Frontal cortex (tissue), 3 donors: ENCODE measurements at regions not wholly inside any gene's neighbourhood (a gene's known extent, or its start where the extent isn't known, plus 50 kb on each side); places are given as distances from the start of the nearest gene placed in this dataset.
"Not testable (repeated sequence)": the region's sequence is repeated elsewhere in the genome, so short reads cannot be mapped to it uniquely, and the experiment has no call there.

Source experiments
- DNase-seq, 2 donors: peaks; one replicate each; pipeline ENCODE4 v3.0.0; 2012; ENCODE audit warnings: low spot score in 2 of 2
- FAIRE-seq: peaks from 2 replicates; lab custom pipeline; 2012; peaks lifted over from hg19 to GRCh38; lab: Jason Lieb, UNC
- donor health status: control.
- donor health status: control.
- donor health status: control.

DNA sequence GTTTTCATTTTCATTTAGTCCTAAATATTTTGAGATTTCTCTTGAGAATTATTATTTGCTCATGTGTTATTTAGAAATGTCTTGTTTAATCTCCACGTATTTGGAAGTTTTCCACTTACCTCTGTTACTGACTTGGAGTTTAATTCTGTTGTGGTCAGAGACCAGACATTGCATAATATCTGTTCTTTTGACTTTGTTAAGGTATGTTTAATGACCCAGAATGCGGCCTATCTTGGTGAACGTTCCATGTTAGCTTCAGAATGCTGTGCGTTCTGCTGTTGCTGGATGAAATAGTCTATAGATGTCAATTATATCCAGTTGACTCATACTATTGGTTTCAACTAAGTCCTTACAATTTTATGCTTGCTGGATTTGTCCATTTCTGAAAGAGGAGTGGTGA, 325.3 kb upstream of the TARS1 start:
- DNase-seq (no peak), FAIRE-seq (no peak)

DNA sequence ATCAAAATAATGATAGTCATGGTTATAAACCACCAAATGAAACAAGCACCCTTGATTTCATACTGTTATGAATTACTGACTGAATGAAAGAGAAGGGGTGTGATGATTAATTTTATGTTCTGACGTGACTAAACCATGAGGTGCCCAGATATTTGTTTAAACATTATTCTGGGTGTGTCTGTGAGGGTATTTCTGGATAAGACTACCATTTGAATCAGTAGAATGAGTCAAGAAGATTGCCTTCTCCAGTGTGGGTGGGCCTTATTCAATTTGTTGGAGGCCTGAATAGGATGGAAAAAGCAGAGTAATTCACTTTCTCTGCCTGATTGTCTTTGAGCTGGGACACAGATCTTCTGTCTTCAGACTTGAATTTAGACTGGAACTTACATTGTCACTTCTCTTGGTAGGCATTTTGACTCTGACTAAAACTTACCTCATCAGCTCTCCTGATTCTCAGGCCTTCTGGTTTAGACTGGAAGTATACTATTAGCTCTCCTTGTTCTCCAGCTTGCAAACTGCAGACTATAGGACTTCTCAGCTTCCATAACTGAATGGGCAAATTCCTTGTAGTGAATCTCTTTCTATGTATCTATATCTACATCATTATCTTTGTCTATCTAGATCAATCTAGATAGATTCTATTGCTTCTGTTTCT, 321.9 kb upstream of the TARS1 start:
- no peak for FAIRE-seq

DNA sequence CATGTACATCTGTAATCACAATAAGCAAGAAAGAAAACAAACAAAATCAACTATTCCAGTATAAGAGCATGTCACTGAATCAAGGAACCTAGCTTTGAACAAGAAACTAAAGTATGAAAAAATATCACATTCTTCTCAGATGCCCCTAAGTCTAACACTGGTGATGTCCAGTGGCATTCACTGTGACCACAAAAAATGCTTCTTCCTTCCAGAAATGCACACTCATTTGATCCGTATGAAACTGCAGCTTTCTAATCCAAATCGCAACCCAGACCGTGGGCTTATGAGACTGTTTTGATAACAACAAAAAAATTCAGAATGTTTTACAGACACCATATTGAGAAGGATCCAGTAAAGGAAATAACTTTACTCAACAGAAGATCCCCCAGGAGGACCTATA, 320.1 kb upstream of the TARS1 start:
- DNase-seq (no peak), FAIRE-seq (no peak)

More for the DNA sequence above, 321.9 kb upstream of the TARS1 start:
- no peak for DNase-seq

DNA sequence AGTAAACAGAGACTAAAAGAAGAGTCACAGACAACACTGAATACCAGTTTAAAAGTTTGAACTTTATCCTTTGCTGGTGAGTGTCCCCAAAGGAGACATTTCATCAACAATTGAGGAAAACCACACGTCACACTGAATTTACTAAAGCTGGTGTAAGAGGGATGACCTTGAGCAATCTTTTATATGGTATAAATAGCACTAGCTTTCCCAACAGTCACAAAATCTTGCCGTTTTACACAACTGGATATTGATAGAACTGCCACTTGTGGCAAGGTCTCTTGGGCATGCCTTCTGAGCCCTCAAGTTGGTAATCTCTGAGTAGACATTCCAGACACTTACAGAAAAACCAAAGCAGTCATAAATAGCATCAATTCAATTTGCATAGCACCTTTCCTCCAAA, 311.5 kb upstream of the TARS1 start:
- no peak for FAIRE-seq
- DNase-seq, result no peak

DNA sequence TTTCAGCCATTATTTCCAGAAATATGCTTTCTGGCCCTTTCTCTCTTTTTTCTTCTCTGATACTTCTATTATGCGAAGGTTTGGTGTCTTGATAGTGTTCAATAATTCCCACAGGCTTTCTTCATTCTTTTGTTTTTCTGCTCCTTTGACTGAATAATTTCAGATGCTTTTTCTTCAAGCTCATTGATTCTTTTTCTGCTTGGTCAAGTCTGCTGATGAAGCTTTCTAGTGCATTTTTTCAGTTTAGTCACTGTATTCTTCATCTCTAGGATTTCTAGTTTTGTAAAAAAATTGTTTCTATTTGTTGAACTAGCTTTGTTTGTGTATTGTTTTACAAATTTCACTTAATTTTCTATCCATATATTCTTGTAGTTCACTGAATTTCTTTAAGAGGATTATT, 304.0 kb upstream of the TARS1 start:
- FAIRE-seq (no peak), DNase-seq (no peak)

DNA sequence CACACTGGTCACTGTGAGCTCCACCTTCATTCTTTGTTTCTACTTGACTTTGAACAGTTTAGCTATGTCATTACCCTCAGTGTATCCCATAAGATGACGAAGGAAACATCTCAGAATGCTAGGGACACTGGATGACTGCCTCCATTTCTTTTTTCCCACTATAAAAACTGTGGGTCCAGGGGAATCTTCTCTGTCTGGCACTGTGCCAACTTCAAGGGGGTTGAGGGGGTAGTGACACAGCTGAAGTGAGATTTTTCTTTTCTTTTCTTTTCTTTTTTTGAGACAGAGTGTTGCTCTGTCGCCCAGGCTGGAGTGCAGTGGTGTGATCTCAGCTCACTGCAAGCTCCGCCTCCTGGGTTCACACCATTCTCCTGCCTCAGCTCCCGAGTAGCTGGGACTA, 302.6 kb upstream of the TARS1 start:
- not testable (repeated sequence) for DNase-seq

DNA sequence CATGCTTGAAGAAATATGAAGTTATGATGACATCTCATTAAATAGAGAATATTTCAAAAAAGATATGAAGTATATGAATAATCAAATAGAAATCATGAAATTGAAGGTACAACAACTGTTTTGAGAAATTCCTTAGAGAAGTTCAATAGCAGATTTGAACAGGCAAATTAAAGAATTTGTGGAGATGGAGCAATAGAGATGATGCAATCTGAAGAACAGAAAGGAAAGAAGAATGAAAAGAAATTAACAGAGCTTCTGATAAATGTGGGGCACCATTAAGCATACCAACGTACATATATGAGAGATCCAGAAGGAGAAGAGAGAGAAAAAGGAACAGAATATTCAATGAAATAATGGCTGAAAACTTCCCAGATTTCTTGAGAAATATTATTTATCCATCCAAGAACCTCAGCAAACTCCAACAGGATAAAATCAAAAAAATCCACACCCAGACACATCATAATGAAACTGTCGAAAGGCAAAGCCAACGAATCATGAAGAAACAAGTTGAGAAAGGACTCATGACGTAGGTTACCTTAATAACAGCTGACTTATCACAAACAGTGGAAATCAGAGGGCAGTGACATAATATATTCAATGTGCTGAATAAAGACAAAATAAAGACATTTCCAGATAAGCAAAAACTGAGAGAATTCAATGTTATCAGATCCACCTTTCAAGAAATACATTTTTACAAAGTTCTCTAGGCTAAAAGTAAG, 297.2 kb upstream of the TARS1 start:
- FAIRE-seq (no peak), DNase-seq (no peak)

More for the DNA sequence above, 302.6 kb upstream of the TARS1 start:
- not testable (repeated sequence) for FAIRE-seq

DNA sequence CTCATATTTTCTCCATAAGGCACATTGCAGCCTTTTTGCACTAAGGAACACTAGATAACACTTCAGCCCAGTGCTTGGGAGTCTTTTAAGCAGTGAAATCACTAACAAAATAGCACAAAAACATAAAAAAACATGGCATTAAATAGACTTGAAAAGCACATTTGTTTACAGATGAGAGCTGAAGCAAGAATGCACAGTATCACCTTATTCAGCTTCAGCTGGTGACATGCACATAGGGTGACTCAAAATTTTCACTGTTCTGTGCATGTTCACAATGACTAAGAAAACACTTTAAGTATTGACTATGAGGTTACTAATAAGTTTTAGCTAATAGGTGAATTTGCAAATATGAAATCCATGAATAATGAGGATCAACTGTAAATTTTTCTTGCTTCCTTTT, 293.9 kb upstream of the TARS1 start:
- DNase-seq (no peak), FAIRE-seq (no peak)

DNA sequence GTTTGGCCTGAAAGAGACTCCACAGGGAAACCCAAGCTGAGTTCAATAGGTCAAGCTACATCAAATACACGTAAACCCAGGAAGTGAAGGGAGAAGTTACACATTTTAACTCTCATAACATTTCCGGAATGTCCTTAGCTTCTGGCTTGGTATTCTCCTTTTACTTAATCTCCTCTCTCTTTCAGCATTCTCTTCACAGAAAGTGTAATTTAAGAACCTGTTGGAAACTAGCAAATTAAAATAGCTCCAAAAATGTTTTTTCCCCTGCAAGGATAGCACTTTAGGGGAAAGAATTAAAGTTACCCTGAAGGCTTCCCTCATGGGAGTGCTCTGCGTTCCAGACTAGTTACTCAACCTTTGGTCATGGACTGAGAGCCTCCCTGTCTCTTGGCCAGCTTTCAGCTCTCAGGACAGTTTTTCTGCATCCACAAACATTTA, 292.7 kb upstream of the TARS1 start:
- FAIRE-seq (no peak), DNase-seq (no peak)

DNA sequence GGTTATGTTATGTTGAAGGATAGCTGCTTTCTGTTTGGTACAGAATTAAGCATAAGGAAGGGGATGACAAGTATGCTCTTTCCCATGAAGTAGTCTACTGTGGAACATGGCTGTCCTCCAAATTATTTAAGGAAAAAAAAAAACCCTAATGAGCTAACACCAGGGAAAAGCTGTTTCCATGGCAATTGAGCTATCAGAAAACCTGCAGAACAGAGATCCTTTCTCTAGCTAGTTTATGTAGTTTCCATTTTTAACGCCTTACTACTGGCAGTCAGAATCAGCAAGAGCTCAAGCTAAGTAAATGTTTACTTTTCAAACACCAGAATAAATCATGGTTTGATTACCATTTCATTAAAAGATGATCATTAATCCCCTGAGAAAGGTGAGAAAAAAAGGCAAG, 287.4 kb upstream of the TARS1 start:
- FAIRE-seq (no peak), DNase-seq (peak in 1 of 2 donors; percentile 4)

DNA sequence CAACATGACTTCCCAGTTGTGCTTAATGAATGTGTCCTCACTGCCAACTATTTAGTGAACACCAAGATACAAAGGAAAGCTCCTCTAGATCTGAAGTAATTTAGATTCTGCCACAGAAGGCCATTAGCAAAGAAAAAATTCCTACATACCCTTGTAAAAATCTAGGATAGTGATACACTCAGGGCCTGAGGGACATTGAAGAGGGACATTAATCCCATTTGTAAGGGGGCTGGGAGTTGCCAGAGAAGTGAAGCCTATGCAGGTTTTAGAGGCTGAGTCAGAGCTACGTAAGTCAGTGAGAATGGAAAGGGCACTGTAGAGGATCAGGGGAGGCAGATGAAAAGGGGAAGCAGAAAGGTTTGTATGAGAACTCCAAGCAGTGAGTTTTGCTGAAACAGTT, 286.9 kb upstream of the TARS1 start:
- FAIRE-seq (no peak), DNase-seq (no peak)

DNA sequence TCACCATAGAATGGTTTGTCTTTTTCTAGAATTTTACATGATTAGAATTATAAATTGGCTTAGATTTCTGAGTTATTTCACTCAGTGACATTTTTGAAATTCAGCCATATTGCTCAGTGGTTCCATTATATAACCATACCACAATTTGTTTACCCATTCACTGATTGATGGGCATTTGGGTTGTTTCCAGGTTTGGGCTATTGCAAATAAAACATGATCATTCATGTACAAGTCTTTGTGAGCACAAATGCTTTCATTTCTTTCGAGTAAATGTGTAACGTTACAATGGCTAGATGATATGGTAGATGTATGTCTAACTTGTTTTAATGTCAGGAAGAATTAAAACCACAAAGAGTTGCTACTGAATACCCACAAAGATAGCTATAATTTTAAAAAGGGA, 279.9 kb upstream of the TARS1 start:
- DNase-seq (no peak), FAIRE-seq (no peak)

DNA sequence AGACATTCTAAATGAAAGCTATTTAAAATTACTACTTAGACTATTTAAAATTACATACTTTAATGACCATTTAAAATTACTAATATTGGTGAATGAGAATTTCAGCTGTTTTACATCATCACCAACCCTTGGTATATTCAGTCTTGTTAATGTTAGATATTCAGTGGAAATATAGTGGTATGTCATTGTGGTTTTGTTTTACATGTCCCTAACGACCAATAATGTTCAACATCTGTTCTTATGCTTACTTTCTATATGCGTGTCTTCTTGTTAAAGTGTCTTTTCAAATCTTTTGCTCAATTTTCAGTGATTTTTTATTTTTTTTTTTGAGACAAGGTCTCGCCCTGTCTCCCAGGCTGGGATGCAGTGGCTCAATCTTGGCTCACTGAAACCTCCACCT, 279.3 kb upstream of the TARS1 start:
- no peak for DNase-seq
- FAIRE-seq, result no peak

DNA sequence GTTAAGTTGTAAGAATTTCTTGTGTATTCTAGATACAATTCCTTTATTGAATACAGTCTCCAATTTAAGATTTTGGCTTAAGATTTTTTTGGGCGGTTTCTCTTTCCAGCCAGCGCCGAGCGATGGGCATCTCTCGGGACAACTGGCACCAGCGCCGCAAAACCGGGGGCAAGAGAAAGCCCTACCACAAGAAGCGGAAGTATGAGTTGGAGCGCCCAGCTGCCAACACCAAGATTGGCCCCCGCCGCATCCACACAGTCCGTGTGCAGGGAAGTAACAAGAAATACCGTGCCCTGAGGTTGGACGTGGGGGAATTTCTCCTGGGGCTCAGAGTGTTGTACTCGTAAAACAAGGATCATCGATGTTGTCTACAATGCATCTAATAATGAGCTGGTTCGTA, 278.7 kb upstream of the TARS1 start:
- no peak for DNase-seq
- no peak for FAIRE-seq

DNA sequence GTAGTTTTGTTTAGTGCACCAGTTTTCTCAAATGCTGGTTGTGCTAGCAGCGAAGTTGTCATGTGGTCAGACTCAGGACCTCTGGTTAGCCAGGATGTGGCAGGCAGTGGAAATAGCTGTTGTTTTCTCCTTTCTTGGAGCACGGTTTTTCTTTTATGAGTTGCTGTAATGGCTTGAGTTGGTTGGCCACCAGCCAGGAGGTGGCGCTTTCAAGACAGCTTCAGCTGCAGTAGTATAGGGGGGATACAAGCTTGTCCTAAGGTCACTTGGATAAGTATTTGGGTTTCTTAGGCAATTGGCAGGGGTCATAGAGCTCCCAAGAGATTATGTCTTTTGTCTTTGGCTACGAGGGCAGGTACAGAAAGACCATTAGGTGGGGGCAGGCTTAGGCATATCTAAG, 274.2 kb upstream of the TARS1 start:
- DNase-seq, result no peak

DNA sequence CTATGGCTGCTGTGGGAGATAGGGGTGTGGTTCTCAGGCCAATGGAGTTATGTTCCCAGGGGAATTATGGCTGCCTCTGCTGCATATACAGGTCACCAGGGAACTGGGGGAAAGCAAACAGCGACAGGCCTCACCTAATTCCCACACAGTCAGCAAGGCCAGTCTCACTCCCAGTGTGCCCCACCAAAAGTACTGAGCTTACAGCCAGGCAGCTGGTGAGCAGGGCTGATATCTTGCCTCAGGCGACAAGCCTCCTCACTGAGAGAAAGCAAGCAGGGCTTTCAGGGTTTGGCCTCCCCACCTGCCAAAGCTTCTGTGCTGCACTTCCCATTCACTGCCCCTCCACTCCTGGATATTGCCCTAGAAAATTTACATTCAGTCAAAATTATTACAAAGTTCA, 273.8 kb upstream of the TARS1 start:
- no peak for FAIRE-seq
- no peak for DNase-seq

More for the DNA sequence above, 274.2 kb upstream of the TARS1 start:
- FAIRE-seq, result no peak

DNA sequence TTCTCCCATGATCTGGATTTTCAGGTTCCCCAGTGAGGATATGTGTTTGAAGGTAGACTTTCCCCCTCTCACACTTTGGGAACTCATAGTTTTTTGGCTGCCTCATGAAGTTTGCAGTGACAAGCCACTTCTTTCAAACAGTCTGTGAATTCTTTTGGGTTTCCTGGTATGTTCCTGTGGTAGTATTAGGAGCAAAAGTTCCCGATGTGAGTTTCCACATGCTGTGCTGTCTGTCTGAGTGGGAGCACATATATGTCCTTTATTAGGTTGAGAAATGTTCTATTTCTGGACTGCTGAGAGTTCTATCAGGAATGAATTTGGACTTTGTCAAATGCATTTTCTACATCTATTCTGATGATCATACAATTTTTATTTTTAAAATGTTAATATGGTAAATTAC, 273.2 kb upstream of the TARS1 start:
- no peak for FAIRE-seq
- no peak for DNase-seq

DNA sequence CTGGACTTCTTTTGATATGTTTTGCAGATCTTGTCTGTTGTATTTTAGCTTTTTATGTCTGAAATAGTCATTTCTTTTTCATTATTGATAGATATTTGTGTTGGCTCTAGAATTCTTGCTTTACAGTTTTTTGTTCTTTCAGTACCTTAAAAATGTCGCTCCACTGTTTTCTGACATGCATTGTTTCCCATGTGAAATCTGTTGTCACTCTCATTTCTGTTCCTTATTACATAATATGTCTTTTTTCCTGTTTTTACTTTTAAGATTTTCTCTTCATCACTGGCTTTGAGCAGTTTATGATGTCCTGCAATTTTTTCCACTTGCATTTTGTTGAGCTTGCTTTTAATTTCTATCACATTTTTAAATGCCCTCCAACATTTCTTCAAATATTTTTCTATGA, 270.4 kb upstream of the TARS1 start:
- DNase-seq (no peak), FAIRE-seq (no peak)

DNA sequence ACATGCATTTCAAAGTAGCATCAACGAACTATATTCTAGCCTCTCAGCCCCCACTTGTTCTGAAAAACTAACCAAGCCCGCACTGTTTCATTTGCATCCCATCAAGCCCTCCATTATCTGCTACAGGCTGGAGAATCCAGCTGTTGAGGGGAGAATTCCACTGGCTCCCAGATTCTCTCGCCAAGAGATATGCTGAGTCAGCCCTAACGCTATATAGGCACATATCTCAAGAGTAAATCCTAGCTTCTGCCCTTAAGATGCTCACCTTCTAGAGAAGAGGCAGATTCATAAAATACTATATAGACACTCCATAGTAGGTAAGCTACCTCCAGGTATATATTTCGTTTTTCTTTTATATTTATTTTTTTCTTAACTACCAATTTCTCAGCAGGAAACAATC, 266.4 kb upstream of the TARS1 start:
- no peak for FAIRE-seq
- no peak for DNase-seq

DNA sequence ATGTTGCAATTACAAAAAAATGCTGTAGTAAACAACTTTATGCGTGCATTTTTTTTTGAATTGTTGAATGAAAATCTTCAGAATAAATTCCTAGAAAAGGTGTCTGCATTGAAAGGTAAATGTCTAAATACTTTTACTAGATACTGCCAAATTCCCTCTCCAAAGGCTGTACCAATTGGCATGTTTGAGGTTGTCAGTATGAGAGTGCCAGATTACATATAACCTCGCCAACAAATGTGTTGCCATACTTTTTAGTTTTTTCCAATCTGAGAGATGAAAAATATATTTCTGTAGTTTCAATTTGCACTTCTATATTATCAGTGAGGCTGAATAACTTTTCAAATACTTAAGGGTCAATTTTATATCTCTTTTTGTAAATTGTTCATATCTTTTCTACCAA, 261.5 kb upstream of the TARS1 start:
- DNase-seq, result no peak

DNA sequence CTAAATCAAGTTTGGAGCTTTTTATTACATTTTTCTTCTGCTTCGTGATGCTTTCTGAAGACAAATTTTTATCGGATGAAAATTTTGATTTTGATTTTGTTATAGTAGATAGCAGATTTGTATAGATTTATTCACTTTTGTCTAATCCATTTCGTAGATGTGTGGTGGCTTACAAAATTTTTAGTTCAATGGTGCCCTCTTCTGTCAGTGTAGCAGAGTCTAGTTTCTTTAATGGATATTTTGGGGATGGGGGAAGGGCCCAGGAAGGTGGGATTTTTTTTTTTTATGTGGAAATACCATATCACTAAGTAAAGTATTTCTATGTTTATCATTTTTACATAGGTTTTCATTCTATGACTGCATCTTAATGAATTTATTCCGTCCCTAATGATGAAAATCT, 259.9 kb upstream of the TARS1 start:
- DNase-seq, result no peak

More for the DNA sequence above, 261.5 kb upstream of the TARS1 start:
- FAIRE-seq, result no peak

DNA sequence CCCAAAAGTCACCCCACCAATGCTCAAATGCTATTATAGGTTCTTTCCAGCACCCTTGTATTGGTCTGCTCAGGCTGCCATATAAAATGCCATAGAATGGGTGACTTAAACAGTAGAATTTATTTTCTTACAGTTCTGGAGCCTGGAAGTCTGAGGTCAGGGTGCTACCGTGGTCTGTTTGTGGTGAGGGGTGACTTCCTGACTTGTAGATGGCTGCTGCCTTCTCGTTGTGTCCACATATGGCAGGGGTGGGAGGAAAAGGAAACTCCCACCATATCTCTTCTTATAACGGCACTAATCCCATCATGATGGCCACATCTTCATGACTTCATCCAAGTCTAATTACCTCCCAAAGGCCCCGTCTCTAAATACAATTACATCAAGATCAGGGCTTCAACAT, 257.8 kb upstream of the TARS1 start:
- no peak for DNase-seq
- no peak for FAIRE-seq

More for the DNA sequence above, 259.9 kb upstream of the TARS1 start:
- no peak for FAIRE-seq
